HEK293T (cell line): ENCODE measurements at regions not wholly inside any gene's neighbourhood (a gene's known extent, or its start where the extent isn't known, plus 50 kb on each side); places are given as distances from the start of the nearest gene placed in this dataset.

ENCODE experiments used
- ARNT ChIP-seq: fragments of 450-650 bp; IDR thresholded peaks from 2 replicates; pipeline ENCODE4 v1.6.1; 2017; ENCODE audit warnings: mild to moderate bottlenecking
- BHLHE40 ChIP-seq: fragments of 450-650 bp; IDR thresholded peaks from 2 replicates; pipeline ENCODE4 v1.6.1; 2016; ENCODE audit warnings: mild to moderate bottlenecking, moderate library complexity, borderline replicate concordance
- ELF4 ChIP-seq: fragments of 450-650 bp; IDR thresholded peaks from 2 replicates; pipeline ENCODE4 v1.6.1; 2017; ENCODE audit warnings: antibody characterized with exemption
- FOXA1 ChIP-seq: fragments of 450-650 bp; IDR thresholded peaks from 2 replicates; pipeline ENCODE4 v1.6.1; 2016; ENCODE audit warnings: mild to moderate bottlenecking
- FOXK2 ChIP-seq: fragments of 450-650 bp; IDR thresholded peaks from 2 replicates; pipeline ENCODE4 v1.6.1; 2016; ENCODE audit warnings: mild to moderate bottlenecking
- FOXM1 ChIP-seq: fragments of 450-650 bp; IDR thresholded peaks from 2 replicates; pipeline ENCODE4 v1.6.1; 2017; ENCODE audit warnings: mild to moderate bottlenecking, borderline replicate concordance
- HDGF ChIP-seq: fragments of 450-650 bp; IDR thresholded peaks from 2 replicates; pipeline ENCODE4 v1.6.1; 2017; ENCODE audit warnings: antibody characterized with exemption, borderline replicate concordance
- SP1 ChIP-seq: fragments of 450-650 bp; IDR thresholded peaks from 2 replicates; pipeline ENCODE4 v1.6.1; 2017
- SUZ12 ChIP-seq: fragments of 450-650 bp; IDR thresholded peaks from 2 replicates; pipeline ENCODE4 v1.6.1; 2016; ENCODE audit warnings: mild to moderate bottlenecking
- TF ChIP-seq, protein P1 (sequence below): fragments of 450-650 bp; IDR thresholded peaks from 2 replicates; pipeline ENCODE4 v1.6.1; 2016

DNA sequence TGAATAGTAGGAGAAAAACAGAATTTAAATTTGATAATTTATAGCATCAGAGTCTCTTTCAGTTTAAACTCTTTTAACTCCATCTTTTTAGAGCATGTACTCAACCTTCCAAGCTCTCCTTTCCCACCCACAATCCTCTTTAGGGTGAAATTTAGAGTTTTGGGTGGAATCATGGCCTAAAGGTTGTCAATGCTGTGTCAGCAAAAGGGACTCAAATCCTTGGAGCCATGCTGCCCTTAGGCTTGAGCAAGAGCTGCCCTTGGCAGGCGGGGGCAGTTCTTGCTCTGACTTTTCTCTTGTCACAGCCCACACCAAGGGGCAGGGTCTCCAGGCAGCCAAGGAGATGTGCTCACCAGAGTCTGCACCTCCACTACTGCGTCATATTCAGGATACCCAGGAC lies 102.4 kb downstream of the MTX3 start:
- TF ChIP-seq ARNT (no peak), BHLHE40 (no peak), SP1 (no peak), ELF4 (no peak), FOXA1 (no peak), FOXK2 (no peak), HDGF (no peak), FOXM1 (no peak), SUZ12 (no peak)
- TF ChIP-seq, protein P1, sequence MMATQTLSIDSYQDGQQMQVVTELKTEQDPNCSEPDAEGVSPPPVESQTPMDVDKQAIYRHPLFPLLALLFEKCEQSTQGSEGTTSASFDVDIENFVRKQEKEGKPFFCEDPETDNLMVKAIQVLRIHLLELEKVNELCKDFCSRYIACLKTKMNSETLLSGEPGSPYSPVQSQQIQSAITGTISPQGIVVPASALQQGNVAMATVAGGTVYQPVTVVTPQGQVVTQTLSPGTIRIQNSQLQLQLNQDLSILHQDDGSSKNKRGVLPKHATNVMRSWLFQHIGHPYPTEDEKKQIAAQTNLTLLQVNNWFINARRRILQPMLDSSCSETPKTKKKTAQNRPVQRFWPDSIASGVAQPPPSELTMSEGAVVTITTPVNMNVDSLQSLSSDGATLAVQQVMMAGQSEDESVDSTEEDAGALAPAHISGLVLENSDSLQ: no peak
